NCI-H1694 treated with DMSO at 0.1 percent for 48 hours (cell line): ENCODE measurements at regions not wholly inside any gene's neighbourhood (a gene's known extent, or its start where the extent isn't known, plus 50 kb on each side); places are given as distances from the start of the nearest gene placed in this dataset.
"Not testable (repeated sequence)": the region's sequence is repeated elsewhere in the genome, so short reads cannot be mapped to it uniquely, and the experiment has no call there.

Experiments
- DNase-seq: peaks from one replicate; lab custom pipeline; 2025; lab: John Stamatoyannopoulos, UW

DNA sequence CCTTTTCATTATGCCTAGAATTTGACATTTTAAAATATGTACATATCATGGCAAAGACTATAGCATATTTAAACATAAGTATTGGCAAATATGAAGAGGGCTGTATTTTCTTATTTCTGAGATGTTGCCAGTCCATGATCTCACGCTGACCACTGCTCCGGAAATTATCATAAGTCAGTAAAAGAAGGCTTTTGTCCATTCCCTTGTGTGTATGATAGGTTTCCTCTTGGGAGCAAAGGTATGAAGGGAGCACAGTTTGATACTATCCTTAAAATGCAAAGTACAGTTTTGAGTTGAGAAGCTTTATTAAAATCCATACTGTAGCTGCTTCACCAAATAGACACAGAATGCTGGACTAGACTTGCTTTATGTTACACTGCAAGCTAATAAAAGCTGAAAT is 52.6 kb upstream of the AGA start:
- DNase-seq: no peak

DNA sequence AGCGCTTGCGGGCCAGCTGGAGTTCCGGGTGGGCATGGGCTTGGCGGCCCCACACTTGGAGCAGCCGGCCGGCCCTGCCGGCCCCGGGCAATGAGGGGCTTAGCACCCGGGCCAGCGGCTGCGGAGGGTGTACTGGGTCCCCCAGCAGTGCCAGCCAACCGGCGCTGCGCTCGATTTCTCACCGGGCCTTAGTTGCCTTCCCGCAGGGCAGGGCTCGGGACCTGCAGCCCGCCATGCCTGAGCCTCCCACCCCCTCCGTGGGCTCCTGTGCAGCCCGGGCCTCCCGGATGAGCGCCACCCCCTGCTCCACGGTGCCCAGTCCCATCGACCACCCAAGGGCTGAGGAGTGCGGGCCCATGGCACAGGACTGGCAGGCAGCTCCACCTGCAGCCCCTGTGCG is 53.4 kb upstream of the AGA start:
- not testable (repeated sequence) for DNase-seq

DNA sequence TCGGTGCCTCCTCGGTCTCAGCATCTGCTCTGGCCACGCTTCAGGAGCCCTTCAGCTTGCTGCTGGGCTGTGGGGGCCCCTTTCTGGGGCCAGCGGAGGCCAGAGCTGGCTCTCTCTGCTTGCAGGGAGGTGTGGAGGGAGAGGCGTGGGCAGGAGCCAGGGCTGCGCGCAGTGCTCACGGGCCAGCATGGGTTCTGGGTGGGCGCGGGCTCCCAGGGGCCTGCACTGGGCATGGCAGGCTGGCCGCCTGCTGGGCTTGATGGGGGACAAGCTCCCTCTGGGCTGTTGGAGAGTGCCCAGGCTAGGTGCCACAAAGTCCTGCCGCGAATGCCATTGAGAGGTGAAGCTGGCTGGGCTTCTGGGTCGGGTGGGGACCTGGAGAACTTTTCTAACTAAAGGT is 57.3 kb upstream of the AGA start:
- no peak for DNase-seq

DNA sequence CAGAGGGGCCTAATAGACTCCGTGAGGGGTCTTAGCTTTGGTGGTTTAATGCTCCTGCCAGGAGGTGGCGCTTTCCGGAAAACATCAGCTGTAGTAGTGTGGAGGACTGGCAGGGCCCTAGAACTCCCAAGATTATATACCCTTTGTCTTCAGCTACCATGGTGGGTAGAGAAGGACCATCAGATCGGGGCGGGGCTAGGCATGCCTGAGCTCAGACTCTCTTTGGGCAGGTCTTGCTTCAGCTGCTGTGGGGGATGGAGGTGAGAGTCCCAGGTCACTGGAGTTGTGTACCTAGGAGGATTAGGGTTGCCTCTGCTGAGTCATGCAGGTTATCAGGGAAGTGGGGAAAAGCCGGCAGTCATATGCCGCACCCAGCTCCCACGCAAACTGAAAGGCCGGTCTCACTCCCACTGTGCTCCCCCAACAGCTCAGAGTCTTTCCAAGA is 63.0 kb upstream of the AGA start:
- no peak for DNase-seq

DNA sequence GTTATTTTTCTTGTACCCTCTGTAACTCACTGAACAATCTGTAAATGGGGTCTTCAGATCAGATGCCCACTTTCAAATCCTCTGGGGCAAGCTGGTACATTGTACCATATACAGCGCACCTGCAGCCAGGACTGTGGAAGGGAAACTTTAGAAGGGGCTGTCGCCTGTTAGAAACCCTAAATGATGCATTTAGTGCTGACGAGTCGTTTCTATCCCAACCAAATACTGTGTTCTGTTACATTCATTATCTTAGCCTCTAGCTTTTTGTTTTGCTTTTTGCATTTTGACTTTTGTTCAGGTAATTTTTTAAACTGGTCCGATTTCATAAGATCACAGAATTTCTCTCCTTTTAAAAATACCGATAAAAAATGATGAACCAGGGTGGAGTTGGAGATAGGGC is 66.4 kb upstream of the AGA start:
- DNase-seq: no peak

DNA sequence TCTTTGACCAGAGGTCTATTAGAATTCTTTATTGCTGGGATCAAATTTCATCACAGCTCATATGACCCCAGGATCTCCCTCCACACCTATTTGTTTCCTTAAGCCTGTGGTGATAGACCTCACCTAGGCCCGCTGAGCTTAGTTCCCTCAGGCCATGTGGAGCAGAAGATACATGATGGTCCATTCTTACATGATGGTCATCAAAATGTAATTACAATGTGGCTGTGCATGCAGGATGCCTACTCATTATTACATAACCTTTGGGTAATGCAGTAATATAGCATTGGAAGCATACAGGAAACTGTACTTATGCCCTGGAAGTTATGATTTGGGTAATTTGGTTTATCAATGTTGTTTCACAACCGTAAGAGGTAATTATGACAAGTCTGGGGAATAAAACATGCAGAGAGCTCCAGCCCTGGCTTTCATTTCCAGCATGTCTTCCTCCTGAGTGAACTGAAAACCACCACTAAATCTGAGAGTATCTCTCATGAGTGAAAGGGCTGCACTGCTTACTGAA is 67.0 kb upstream of the AGA start:
- no peak for DNase-seq

DNA sequence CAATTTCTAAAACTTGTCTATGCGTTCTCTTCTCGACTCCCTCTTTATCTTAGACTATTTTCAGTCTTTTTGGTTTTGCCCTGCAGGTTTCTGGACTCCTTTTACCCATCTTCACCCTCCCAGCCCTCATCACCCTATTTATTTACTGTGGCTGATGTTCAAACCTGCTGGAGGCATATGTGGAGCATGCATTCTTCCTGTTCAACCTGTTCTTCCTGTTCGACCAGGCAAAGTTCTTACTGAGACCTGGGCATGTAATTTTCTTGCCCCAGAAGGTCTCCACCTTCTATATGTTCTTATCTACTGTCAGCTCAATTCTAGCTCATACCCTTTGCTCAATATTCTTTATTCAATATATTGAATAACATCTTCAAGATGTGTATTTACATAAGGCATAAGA is 69.4 kb upstream of the AGA start:
- no peak for DNase-seq

DNA sequence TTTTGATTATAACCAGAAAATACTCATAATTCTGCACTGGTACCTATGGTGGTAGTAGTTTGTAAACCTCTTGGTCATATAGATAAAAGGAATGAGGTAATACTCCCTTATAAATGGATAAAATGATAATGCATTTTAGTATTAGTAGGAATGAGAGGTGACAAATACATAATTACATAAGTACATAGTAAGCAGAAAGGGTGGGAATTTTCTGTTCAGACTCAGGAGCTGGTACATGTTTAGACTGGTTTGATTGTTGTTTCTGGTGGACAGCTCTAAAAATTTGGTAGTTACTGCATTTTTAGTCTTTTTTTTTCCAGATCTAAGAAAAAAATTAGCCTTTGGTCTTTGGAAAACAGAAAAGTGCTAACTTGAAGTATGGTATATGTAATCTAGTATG is 70.4 kb upstream of the AGA start:
- DNase-seq: no peak

DNA sequence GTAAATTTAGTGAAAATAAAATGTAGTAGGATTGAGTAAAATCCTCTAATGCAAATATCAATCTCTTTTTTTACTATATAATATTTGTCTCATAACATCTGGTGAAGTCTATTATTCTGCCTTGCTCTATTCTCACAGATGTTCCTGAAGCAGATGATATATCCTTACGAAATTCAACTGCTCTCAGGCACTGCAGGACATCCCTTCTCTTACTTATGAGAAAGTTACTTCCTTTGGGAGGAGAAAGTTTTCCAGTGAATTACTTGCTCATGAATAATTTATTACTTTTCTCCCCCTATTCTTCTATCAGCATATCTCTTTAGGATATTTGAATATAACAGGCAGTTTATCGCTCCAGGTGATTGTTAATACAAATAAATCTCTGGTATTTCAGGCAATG is 75.6 kb upstream of the AGA start:
- DNase-seq: no peak

DNA sequence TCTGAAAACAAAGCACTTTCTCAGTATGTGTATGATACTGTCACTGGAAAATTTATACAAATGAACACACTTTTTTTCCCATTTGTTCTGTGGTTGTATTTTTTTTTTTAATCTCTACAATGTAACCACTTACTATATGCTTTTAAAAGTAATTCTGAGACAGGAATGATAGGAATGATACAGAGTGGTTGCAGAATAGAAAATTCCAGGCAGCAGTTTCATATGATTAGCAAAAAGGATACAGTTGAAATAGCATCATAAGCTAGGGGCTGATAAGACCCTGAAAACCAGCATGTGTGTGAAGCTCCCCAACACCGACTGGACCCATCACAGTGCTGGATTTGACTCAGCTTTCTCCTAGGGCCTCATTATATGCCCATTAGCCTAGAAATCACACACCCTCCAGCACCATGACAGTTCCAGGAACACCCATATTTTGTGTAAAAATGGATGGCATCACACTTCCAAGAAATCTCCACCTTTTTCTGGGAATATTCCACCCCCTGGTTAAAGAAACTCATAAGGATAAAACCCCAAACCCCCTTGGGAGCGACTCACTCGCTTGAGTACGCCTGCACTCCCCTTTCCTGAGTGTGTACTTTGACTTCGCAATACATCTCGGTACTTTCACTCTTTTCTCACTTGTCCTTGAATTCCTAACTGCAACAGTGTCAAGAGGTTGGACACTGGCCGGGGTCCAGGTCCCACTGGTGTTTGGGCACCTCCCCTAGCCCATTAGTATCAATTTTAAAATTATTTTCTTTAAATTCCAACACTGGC is 77.4 kb upstream of the AGA start:
- DNase-seq: no peak

DNA sequence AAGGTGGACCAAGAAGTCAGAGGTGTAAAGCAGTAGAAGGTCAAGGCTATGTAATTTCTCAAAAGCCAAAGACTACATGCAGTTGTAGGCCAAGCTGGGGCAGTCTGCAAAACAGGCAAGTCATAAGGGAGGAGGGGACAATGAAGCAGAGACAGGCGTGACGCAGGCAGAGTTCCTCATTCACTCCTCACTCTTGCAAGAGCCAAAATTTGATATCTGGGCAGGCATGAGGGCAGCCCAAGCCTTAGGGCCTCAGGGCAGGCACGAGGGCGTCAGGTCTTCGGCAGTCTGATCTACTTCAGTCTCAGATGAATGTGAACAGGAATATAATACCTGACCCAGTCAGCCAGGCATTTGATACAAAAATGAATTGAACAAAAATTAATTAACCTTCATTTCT is 86.4 kb upstream of the AGA start:
- no peak for DNase-seq

DNA sequence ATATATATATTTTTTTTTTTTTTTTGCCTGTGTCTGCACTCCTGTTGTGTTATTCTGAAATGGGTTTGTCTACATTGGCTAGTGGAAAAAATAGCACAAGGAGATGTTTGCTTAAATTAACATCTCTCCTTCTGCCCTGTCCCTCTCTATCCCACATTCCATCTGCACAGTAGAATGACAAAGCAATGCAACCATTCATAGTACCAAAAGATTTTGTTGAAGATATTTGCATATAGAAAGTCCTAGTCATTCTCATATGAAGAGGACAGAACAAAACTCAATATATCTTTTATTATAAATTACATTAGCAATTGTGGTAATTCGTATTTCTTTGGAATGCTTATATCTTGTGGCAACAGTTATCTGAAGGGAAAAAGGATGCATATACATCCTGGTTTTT is 88.3 kb upstream of the AGA start:
- DNase-seq: no peak

DNA sequence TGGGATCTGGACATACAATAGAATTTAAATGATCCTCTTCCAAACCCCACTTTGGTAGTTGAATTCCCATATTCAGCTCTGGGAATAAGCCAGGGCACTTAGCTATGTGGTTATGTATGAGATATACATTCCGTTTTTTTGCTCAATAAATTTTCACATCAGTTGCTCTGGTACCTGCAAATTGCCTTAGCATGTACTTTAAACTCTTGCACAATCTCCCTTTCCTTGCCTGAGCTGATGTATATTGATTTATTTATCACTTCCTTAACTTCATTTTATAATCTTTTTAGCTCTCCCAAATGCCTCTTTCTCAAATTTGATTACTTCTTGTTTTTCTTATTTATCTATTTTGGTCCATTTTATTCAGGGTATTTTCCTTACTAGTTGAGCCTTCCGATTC is 90.1 kb upstream of the AGA start:
- DNase-seq: no peak

DNA sequence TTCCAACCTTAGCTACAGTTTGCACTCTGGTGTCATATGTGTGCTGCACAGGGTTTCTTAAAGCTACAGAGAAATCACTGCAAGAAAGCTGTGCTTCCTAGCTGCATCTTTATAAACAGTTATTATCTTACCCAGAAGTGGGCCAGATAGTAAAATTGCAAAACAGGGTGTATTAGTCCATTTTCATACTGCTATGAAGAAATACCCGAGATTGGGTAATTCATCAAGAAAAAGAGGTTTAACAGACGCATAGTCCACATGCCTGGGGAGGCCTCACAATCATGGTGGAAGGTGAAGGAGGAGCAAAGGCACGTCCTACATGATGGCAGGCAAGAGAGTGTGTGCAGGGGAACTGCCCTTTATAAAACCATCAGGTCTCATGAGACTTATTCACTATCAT is 92.6 kb upstream of the AGA start:
- not testable (repeated sequence) for DNase-seq

DNA sequence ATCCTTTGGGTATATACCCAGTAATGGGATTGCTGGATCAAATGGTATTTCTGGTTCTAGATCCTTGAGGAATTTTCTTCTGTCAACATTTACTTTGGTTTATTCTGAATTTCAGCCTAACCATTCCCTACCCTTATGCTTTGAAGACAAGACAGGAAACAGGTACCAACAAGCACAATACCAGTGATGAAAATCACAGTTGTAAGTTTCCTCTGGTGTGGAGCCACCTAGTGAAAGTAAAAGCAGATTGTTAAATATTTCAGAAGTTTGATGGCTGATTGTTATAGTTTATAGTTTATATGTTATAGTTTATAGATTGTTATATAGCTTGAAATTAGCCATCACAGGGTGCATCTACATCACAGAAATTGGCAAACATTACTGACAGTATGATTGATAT is 104.5 kb upstream of the AGA start:
- DNase-seq: no peak

DNA sequence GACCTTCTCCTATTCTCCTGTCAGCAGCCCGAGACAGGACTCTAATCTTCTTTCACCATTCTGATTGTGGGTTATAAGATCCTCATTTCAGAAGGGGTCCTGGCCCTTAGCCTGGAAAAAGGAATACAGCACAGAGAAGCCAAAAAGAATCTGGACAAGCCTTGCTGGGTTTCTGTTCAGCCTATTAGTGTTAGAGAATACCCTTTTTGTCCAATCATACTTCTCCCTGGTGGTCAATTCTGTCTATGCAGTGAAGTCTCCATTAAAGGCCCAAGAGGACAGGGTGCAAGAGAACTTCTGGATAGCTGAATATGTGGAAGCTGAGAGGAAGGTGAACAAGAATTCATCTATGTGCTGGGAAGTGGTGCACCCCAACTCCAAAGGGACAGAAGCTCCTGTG is 105.7 kb upstream of the AGA start:
- no peak for DNase-seq

DNA sequence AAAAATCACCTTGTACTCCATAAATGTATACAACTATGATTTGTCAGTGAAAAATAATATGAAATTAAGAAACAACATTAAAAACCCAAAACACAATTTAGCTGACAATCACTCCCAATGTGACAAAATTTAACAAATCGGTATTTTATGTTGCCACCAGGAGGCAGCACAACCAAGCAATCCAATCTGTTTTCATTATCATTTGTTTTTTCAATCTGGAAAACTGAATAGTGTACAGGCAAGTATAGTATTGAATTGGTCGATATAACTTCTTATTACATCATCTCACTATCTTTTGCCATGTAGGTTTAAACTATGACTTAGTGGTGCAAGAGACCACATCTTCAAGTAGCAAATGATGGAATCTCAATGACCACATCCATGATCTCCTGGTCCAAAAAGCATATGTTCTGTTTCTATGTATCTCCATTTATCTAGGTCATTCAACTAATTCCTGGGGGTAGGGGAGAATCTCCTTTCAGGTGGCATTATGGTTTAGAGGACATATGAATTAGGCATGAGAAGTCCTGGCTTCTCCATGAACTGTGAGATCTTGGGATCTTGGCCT is 112.9 kb upstream of the AGA start:
- no peak for DNase-seq

DNA sequence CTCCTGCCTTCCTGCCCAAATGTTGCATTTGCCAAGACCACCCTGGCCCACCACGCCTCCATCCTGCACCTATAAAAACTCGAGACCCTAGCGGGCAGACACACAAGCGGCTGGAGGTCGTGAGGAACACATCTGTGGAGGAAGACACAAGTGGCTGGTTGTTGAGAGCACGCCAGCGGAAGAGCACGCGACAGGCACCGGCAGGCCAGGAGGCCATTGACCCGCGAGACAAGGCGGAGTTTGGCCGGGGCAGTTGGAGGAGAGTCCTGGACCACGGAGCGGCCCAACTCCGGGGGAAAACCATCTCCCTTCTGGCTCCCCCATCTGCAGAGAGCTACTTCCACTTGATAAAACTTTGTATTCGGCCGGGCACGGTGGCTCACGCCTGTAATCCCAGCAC is 115.2 kb upstream of the AGA start:
- no peak for DNase-seq

DNA sequence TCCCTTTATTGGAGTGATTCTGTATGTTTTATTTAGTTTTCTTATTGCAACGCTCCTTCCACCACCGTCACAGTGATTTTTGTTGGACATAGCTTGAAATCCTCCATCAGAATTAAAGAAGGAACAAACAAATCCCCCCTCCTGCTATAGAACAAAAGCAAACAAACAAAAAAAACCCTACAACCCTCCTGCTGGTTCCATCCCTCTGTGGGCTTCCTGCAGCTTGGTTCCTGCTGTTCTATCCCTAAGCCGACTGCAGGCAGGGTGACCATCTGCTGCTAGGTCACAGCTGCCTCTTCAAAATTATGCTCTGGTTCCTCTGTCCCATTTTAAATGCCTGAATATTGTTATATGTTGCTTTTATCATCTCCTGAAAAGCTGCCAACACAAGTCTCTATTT is 116.8 kb upstream of the AGA start:
- DNase-seq: no peak

DNA sequence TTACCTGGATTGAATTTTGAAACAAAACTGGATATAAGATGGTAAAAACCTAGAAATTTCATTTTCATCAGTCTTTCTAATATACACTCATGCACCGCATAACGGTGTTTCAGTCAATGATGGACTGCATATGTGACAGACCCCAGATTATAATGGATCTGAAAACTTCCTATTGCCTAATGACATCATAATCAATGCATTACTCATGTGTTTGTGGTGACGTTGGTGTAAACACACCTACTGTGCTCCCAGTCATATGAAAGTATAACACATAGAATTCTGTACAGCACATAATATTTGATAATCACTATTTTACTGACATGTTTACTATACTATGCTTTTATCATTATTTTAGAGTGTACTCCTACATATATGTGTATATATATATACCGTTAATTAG is 119.9 kb upstream of the AGA start:
- no peak for DNase-seq

DNA sequence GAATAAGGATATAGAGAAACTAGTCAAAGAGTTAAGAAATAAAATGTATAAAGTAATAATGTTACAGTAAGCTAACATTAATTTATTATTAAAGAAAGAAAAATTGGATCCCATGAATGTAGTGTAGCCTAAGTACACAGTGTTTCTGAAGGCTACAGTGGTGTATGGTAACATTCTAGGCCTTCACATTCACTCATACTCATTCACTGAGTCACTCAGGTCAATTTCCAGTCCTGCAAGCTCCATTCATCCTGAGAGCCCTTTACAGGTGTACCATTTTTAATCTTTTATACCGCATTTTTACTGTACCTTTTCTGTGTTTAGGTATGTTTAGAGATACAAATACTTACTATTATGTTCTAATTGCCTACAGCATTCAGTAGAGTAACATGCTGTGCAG is 120.6 kb upstream of the AGA start:
- DNase-seq: no peak

DNA sequence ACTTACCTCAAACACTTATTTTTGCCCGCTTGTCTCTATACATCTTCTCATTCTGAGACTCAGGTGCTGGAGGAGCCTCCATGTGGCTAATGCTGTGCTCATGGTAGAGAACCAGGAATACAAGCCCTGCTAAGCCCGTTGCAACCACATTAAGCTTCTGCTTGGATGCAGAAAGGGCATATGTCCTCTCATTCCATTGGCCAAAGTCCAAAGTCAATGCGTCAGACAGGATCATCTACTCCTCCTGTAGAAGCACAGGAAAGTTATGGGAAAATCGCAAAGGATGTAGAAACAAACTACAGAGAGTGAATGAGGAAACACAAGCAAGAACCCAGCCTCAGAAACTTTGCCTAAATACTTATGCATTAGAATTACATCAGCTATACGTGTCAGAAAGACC is 124.5 kb upstream of the AGA start:
- DNase-seq: no peak

DNA sequence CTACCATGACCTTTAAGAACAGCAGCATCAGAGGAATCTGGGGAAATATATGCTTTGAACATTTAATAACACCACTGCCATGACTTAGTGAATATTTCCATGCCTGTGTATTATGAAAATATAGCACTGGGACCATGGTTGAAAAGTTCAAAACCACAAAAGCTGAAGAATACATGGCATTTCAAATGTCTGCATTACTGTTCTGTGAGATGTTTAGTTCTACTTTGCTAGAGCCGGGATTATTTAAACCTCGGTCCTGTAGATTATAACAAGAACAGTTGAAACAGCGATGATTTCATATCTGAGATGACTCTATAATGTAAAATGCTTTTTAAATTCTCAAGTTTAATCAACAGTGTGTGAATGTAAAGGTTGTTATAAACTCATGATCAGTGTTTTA is 126.7 kb upstream of the AGA start:
- DNase-seq: no peak

DNA sequence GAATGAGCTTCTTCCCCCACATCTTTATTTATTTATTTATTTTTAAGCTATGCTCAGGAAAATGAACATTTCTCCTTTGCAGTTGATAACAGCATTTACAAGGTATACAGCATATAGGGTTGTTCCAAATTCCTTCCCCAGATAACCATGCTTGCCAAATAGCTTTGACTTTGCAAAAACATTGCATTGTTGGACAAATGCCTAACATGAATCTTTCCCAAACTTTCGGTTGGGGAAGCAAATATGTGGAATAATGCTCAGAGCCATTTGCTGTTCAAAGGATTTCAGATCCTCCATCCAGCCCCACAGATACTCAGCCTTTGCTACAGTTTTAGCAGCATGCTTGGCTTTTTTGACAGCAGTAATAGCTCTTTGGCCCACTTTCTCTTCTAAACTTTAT is 127.2 kb upstream of the AGA start:
- no peak for DNase-seq
